Prostate gland (tissue), 2 donors: ENCODE measurements at regions not wholly inside any gene's neighbourhood (a gene's known extent, or its start where the extent isn't known, plus 50 kb on each side); places are given as distances from the start of the nearest gene placed in this dataset.

Source experiments
- CTCF ChIP-seq, 4 experiments: fragments of 200-600 bp in 2 of 4; fragments of 450-650 bp in 2 of 4; sonication (generic) in 2 of 4; IDR thresholded peaks; 1 replicate in 3 of 4; 2 replicates in 1 of 4; pipeline ENCODE4 v1.5.1; 2016 to 2019; ENCODE audit warnings: antibody characterized with exemption in 4 of 4, mild to moderate bottlenecking in 2 of 4, moderate library complexity in 2 of 4
- POLR2A ChIP-seq: fragments of 450-650 bp; IDR thresholded peaks from one replicate; pipeline ENCODE4 v1.6.1; 2016; ENCODE audit warnings: antibody characterized with exemption, mild to moderate bottlenecking
- POLR2AphosphoS5 ChIP-seq: sonication (generic); formaldehyde crosslinking; IDR thresholded peaks from one replicate; pipeline ENCODE4 v1.6.1; 2017; ENCODE audit warnings: antibody characterized with exemption

- TF ChIP-seq CTCF (IDR thresholded peaks at IDR 0.05) (no peak), POLR2A (no peak), POLR2AphosphoS5 (no peak)
Observed at GRCh38 chr16:73746554-73746953, 550.1 kb upstream of the PSMD7 start.
